GM23338 (cell line): ENCODE measurements at regions not wholly inside any gene's neighbourhood (a gene's known extent, or its start where the extent isn't known, plus 50 kb on each side); places are given as distances from the start of the nearest gene placed in this dataset.

Source experiments
- CTCF ChIP-seq, 2 experiments: fragments of 200-600 bp in 1 of 2; sonication (generic) in 1 of 2; conservative IDR thresholded peaks; 2 replicates each; pipeline versions ENCODE4 v1.5.1 to v1.6.1; 2016 to 2017; ENCODE audit warnings: antibody characterized with exemption in 2 of 2, low read depth in 2 of 2, mild to moderate bottlenecking in 2 of 2, moderate library complexity in 1 of 2
- NANOG ChIP-seq: IDR thresholded peaks from 2 replicates; pipeline ENCODE4 v1.6.1; 2016; ENCODE audit warnings: antibody characterized with exemption, borderline replicate concordance
- POLR2AphosphoS5 ChIP-seq: IDR thresholded peaks from 2 replicates; pipeline ENCODE4 v1.6.1; 2016; ENCODE audit warnings: antibody characterized with exemption, low read depth
- REST ChIP-seq: IDR thresholded peaks from one replicate; pipeline ENCODE4 v1.6.1; 2018; ENCODE audit warnings: antibody characterized with exemption; ENCODE audit not compliant: unreplicated experiment

GRCh38 chr18:59752666-59753065 is 55.4 kb upstream of the CCBE1 start:
- TF ChIP-seq CTCF (conservative IDR thresholded peaks at IDR 0.05; ENCODE audit: low read depth in 2 of 2) (no peak), REST (no peak), NANOG (no peak), POLR2AphosphoS5 (no peak)
